Smooth muscle cell (in vitro differentiated cells): ENCODE measurements at regions not wholly inside any gene's neighbourhood (a gene's known extent, or its start where the extent isn't known, plus 50 kb on each side); places are given as distances from the start of the nearest gene placed in this dataset.

ENCODE experiments used
- DNase-seq: peaks from one replicate; lab custom pipeline; 2025; ENCODE audit not compliant: unreplicated experiment; lab: John Stamatoyannopoulos, UW
- H2AFZ ChIP-seq: fragments of 200-600 bp; sonication (generic); 2 replicates; pipeline ENCODE4 v1.6.0; 2016; ENCODE audit warnings: antibody characterized with exemption, low read depth, mild to moderate bottlenecking
- H3F3A ChIP-seq: fragments of 200-600 bp; sonication (generic); 2 replicates; pipeline ENCODE4 v1.6.0; 2017; ENCODE audit warnings: antibody characterized with exemption, low read depth
- H3K27ac ChIP-seq: fragments of 200-600 bp; sonication (generic); 2 replicates; pipeline ENCODE4 v1.5.1; 2016; ENCODE audit warnings: low read depth, mild to moderate bottlenecking
- H3K27me3 ChIP-seq: fragments of 200-600 bp; sonication (generic); 2 replicates; pipeline ENCODE4 v1.6.1; 2016; ENCODE audit warnings: low read depth, mild to moderate bottlenecking
- H3K36me3 ChIP-seq: fragments of 200-600 bp; sonication (generic); 2 replicates; pipeline ENCODE4 v1.5.1; 2016; ENCODE audit warnings: low read depth
- H3K4me1 ChIP-seq: fragments of 200-600 bp; sonication (generic); 2 replicates; pipeline ENCODE4 v1.5.1; 2016; ENCODE audit warnings: low read depth
- H3K4me2 ChIP-seq: fragments of 200-600 bp; sonication (generic); 2 replicates; pipeline ENCODE4 v1.6.0; 2016; ENCODE audit warnings: mild to moderate bottlenecking
- H3K4me3 ChIP-seq: fragments of 200-600 bp; sonication (generic); 2 replicates; pipeline ENCODE4 v1.5.1; 2016; ENCODE audit warnings: mild to moderate bottlenecking
- H3K79me2 ChIP-seq: fragments of 200-600 bp; sonication (generic); 2 replicates; pipeline ENCODE4 v1.6.0; 2016; ENCODE audit warnings: low read depth, mild to moderate bottlenecking
- H3K9ac ChIP-seq: fragments of 200-600 bp; sonication (generic); 2 replicates; pipeline ENCODE4 v1.6.0; 2016; ENCODE audit warnings: low read depth
- H3K9me3 ChIP-seq: fragments of 200-600 bp; sonication (generic); replicated peaks from 2 replicates; pipeline ENCODE4 v1.5.1; 2016; ENCODE audit warnings: low read depth
- H4K20me1 ChIP-seq: fragments of 200-600 bp; sonication (generic); 2 replicates; pipeline ENCODE4 v1.6.0; 2016; ENCODE audit warnings: low read depth
- CTCF ChIP-seq: fragments of 200-600 bp; sonication (generic); IDR thresholded peaks from 2 replicates; pipeline ENCODE4 v1.5.1; 2017; ENCODE audit warnings: borderline replicate concordance, mild to moderate bottlenecking, antibody characterized with exemption; ENCODE audit not compliant: insufficient read depth, poor library complexity, severe bottlenecking
- WGBS: methylation state at CpG from one replicate; pipeline ENCODE4 v1.1.7; 2016; ENCODE audit warnings: low lambda C conversion rate; 5-methylcytosine and 5-hydroxymethylcytosine counted together

- Histone ChIP-seq H3K36me3 (no peaks in the 10 kb centered on the region), H3F3A (peaks cover 9% of the 10 kb centered on the region), H3K27ac (no peak overlapping the region), H4K20me1 (no peaks in the 10 kb centered on the region), H3K79me2 (no peaks in the 10 kb centered on the region), H3K27me3 (no peaks in the 10 kb centered on the region), H2AFZ (no peak overlapping the region), H3K4me2 (no peak overlapping the region), H3K9me3 (no peaks in the 10 kb centered on the region), H3K4me3 (no peak overlapping the region), H3K9ac (no peak overlapping the region), H3K4me1 (peaks cover 4% of the 10 kb centered on the region)
- WGBS: 93% methylated on average over 2 of the region's 2 CpGs
- no peak for DNase-seq
- peak; percentile 29 for TF ChIP-seq CTCF
These were observed 255.0 kb upstream of the ROPN1 start for GRCh38 chr3:124246949-124247348.

- no peak for DNase-seq
- WGBS: 35% methylated on average over 4 of the region's 4 CpGs
- H3K4me1 ChIP-seq: peaks cover 4% of the 10 kb centered on the region
- TF ChIP-seq CTCF: no peak
- no peak overlapping the region for H3K9ac ChIP-seq
- H3K36me3 ChIP-seq: no peaks in the 10 kb centered on the region
- H4K20me1 ChIP-seq: no peaks in the 10 kb centered on the region
- H3K4me2 ChIP-seq: peak overlapping the region; percentile 29
- peaks cover 9% of the 10 kb centered on the region for H3F3A ChIP-seq
- H3K27ac ChIP-seq: peak overlapping the region; percentile 80
- H3K4me3 ChIP-seq: no peak overlapping the region
- H3K9me3 ChIP-seq: no peaks in the 10 kb centered on the region
- H3K27me3 ChIP-seq: no peaks in the 10 kb centered on the region
- no peak overlapping the region for H2AFZ ChIP-seq
- H3K79me2 ChIP-seq: no peaks in the 10 kb centered on the region
These were observed 256.6 kb upstream of the ROPN1 start for GRCh38 chr3:124248471-124249028.

- WGBS: 94% methylated on average over 1 of the region's 1 CpG
- no peak overlapping the region for H3K4me3 ChIP-seq
- no peaks in the 10 kb centered on the region for H3K79me2 ChIP-seq
- H3K36me3 ChIP-seq: no peaks in the 10 kb centered on the region
- H3K9me3 ChIP-seq: no peaks in the 10 kb centered on the region
- H3K4me2 ChIP-seq: peak overlapping the region; percentile 29
- H3K27me3 ChIP-seq: no peaks in the 10 kb centered on the region
- peaks cover 4% of the 10 kb centered on the region for H3K4me1 ChIP-seq
- TF ChIP-seq CTCF: no peak
- H3K9ac ChIP-seq: no peak overlapping the region
- no peak overlapping the region for H2AFZ ChIP-seq
- H3F3A ChIP-seq: peaks cover 9% of the 10 kb centered on the region
- no peak for DNase-seq
- H4K20me1 ChIP-seq: no peaks in the 10 kb centered on the region
- peak overlapping the region; percentile 80 for H3K27ac ChIP-seq
These were observed 257.1 kb upstream of the ROPN1 start for GRCh38 chr3:124249038-124249437.

GRCh38 chr3:124250053-124250452, 258.1 kb upstream of the ROPN1 start:
- peaks cover 9% of the 10 kb centered on the region for H3F3A ChIP-seq
- no peaks in the 10 kb centered on the region for H3K9me3 ChIP-seq
- H3K4me3 ChIP-seq: no peak overlapping the region
- H3K27me3 ChIP-seq: no peaks in the 10 kb centered on the region
- DNase-seq: no peak
- H3K27ac ChIP-seq: no peak overlapping the region
- WGBS: 74% methylated on average over 3 of the region's 3 CpGs
- H3K9ac ChIP-seq: no peak overlapping the region
- TF ChIP-seq CTCF: no peak
- peaks cover 4% of the 10 kb centered on the region for H3K4me1 ChIP-seq
- H3K79me2 ChIP-seq: no peaks in the 10 kb centered on the region
- H3K4me2 ChIP-seq: no peak overlapping the region
- H4K20me1 ChIP-seq: no peaks in the 10 kb centered on the region
- no peak overlapping the region for H2AFZ ChIP-seq
- no peaks in the 10 kb centered on the region for H3K36me3 ChIP-seq
